ENCODE measurements at regions not wholly inside any gene's neighbourhood (a gene's known extent, or its start where the extent isn't known, plus 50 kb on each side); places are given as distances from the start of the nearest gene placed in this dataset.

- ChIA-PET CTCF (no interaction called here), POLR2A (no interaction called here), RAD21 (ENCODE audit: low non-redundant PET in 1 of 2, low total read pairs in 2 of 2, uncharacterized antibody in 2 of 2, unreplicated experiment in 2 of 2) (no interaction called here)
- H3K27me3 ChIP-seq (ENCODE audit: insufficient read depth, low read length), result no peaks in the 10 kb centered on the region
- no peak overlapping the region for H3K9ac ChIP-seq (ENCODE audit: low read length)
- BruUV-seq (replicated peaks), result no TSS peak
- no peak overlapping the region for H3K4me3 ChIP-seq (replicated peaks in 1 of 2; ENCODE audit: low read depth in 1 of 2, low read length in 2 of 2)
- H3K27ac ChIP-seq (ENCODE audit: low read depth, low read length), result no peak overlapping the region
- H3K9me3 ChIP-seq (ENCODE audit: control insufficient read depth in 1 of 2, insufficient read depth in 1 of 2, low read depth in 1 of 2, low read length in 2 of 2), result no peaks in the 10 kb centered on the region
- intact Hi-C loops (cut with micrococcal nuclease), result no loop called here
- H4K20me1 ChIP-seq (ENCODE audit: insufficient read depth), result no peaks in the 10 kb centered on the region
- H3K4me1 ChIP-seq (ENCODE audit: control insufficient read depth in 1 of 2, insufficient read depth in 2 of 2, low read length in 2 of 2), result no peaks in the 10 kb centered on the region
- no peaks in the 10 kb centered on the region for H3K9me2 ChIP-seq (ENCODE audit: insufficient read depth)
- TF ChIP-seq, protein P1, sequence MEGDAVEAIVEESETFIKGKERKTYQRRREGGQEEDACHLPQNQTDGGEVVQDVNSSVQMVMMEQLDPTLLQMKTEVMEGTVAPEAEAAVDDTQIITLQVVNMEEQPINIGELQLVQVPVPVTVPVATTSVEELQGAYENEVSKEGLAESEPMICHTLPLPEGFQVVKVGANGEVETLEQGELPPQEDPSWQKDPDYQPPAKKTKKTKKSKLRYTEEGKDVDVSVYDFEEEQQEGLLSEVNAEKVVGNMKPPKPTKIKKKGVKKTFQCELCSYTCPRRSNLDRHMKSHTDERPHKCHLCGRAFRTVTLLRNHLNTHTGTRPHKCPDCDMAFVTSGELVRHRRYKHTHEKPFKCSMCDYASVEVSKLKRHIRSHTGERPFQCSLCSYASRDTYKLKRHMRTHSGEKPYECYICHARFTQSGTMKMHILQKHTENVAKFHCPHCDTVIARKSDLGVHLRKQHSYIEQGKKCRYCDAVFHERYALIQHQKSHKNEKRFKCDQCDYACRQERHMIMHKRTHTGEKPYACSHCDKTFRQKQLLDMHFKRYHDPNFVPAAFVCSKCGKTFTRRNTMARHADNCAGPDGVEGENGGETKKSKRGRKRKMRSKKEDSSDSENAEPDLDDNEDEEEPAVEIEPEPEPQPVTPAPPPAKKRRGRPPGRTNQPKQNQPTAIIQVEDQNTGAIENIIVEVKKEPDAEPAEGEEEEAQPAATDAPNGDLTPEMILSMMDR (IDR thresholded peaks at IDR 0.05 in 2 of 3, conservative IDR thresholded peaks at IDR 0.05 in 1 of 3; ENCODE audit: borderline replicate concordance in 1 of 3, insufficient read depth in 1 of 3, low read depth in 2 of 3, low read length in 2 of 3), result no peak
- TF ChIP-seq SIN3A (IDR thresholded peaks at IDR 0.05; ENCODE audit: low read depth) (no peak), ZNF274 (IDR thresholded peaks at IDR 0.05; ENCODE audit: low read depth, low read length) (no peak), CBX3 (IDR thresholded peaks at IDR 0.05; ENCODE audit: low read depth) (no peak), EZH2 (IDR thresholded peaks at IDR 0.05) (no peak), CEBPB (IDR thresholded peaks at IDR 0.05; ENCODE audit: low read depth) (no peak), POLR2A (IDR thresholded peaks at IDR 0.05; ENCODE audit: borderline replicate concordance, extremely low read depth, insufficient read depth, insufficient read length) (no peak), MAX (IDR thresholded peaks at IDR 0.05) (no peak), POLR2AphosphoS5 (IDR thresholded peaks at IDR 0.05; ENCODE audit: low read depth, low read length) (no peak), REST (IDR thresholded peaks at IDR 0.05; ENCODE audit: low read depth) (no peak), ZFX (IDR thresholded peaks at IDR 0.05) (no peak), TCF7L2 (IDR thresholded peaks at IDR 0.05; ENCODE audit: borderline replicate concordance, extremely low read depth, insufficient read depth, insufficient read length) (no peak), RAD21 (IDR thresholded peaks at IDR 0.05; ENCODE audit: low read depth) (no peak)
- peaks cover 62% of the 10 kb centered on the region for H3K79me2 ChIP-seq (ENCODE audit: insufficient read depth, low read length)
- ATAC-seq (no peak), DNase-seq (ENCODE audit: low read depth, low spot score) (no peak)
- H3K4me2 ChIP-seq (ENCODE audit: low read length), result no peak overlapping the region
- no peak overlapping the region for H2AFZ ChIP-seq (ENCODE audit: low read depth, low read length, poor library complexity, severe bottlenecking)
- H3K36me3 ChIP-seq (ENCODE audit: control insufficient read depth in 1 of 2, insufficient read depth in 2 of 2, low read length in 2 of 2), result peaks cover 0 to 20% of the 10 kb centered on the region in 2 experiments; a peak in 1 of 4 replicates
Observed at GRCh38 chr22:49592780-49593501, 234.7 kb downstream of the BRD1 start.
